ENCODE measurements at regions not wholly inside any gene's neighbourhood (a gene's known extent, or its start where the extent isn't known, plus 50 kb on each side); places are given as distances from the start of the nearest gene placed in this dataset.

GRCh38 chr5:148769941-148770340 lies 56.5 kb upstream of the ADRB2 start:
- Histone ChIP-seq H3K4me3 (no peak overlapping the region), H3K9me3 (no peaks in the 10 kb centered on the region), H3K4me1 (ENCODE audit: low read depth) (no peaks in the 10 kb centered on the region), H3K36me3 (ENCODE audit: low read depth) (no peaks in the 10 kb centered on the region)
- DNase-seq (no peak), ATAC-seq (no peak)
- intact Hi-C loops (cut with DNase I, micrococcal nuclease): no loop called here
- no peak for TF ChIP-seq CTCF (IDR thresholded peaks at IDR 0.05)

GRCh38 chr5:148774313-148774712 lies 52.1 kb upstream of the ADRB2 start:
- Histone ChIP-seq H3K4me1 (ENCODE audit: low read depth) (no peaks in the 10 kb centered on the region), H3K9me3 (no peaks in the 10 kb centered on the region), H3K4me3 (no peak overlapping the region), H3K36me3 (ENCODE audit: low read depth) (no peaks in the 10 kb centered on the region)
- intact Hi-C loops (cut with DNase I, micrococcal nuclease): no loop called here
- no peak for TF ChIP-seq CTCF (IDR thresholded peaks at IDR 0.05)
- no peak for ATAC-seq
- DNase-seq: no peak

- H3K9me3 ChIP-seq: no peaks in the 10 kb centered on the region
- H3K4me3 ChIP-seq: no peak overlapping the region
- H3K36me3 ChIP-seq (ENCODE audit: low read depth): no peaks in the 10 kb centered on the region
- no peaks in the 10 kb centered on the region for H3K4me1 ChIP-seq (ENCODE audit: low read depth)
- TF ChIP-seq CTCF (IDR thresholded peaks at IDR 0.05): no peak
- no peak for ATAC-seq
- DNase-seq: no peak
- intact Hi-C loops (cut with DNase I, micrococcal nuclease): no loop called here
Measured at GRCh38 chr5:148776261-148776660, 50.1 kb upstream of the ADRB2 start.

Data from mucosa of descending colon (tissue), 3 donors.